Activated T-helper 17 cell treated with anti-CD3 and anti-CD28 coated beads, Interleukin-2, amount 50 U/mL, for 72 hours (primary cell): ENCODE measurements at regions not wholly inside any gene's neighbourhood (a gene's known extent, or its start where the extent isn't known, plus 50 kb on each side); places are given as distances from the start of the nearest gene placed in this dataset.

Source experiments
- ATAC-seq: fragments of 150-1000 bp; cut with Tn5 transposase; replicated peaks from 2 replicates; pipeline ENCODE4 v1.10.0; 2021; ENCODE audit warnings: mild to moderate bottlenecking, moderate library complexity
- H3K27ac Mint-ChIP-seq: one replicate; pipeline ENCODE4 v1.8.0; 2022; ENCODE audit warnings: mixed read lengths
- H3K27me3 Mint-ChIP-seq: one replicate; pipeline ENCODE4 v1.8.0; 2022; ENCODE audit warnings: mixed read lengths
- H3K36me3 Mint-ChIP-seq: one replicate; pipeline ENCODE4 v1.8.0; 2022; ENCODE audit warnings: low read depth, mild to moderate bottlenecking, mixed read lengths
- H3K4me1 Mint-ChIP-seq: one replicate; pipeline ENCODE4 v1.8.0; 2022; ENCODE audit warnings: mixed read lengths
- H3K4me3 Mint-ChIP-seq: one replicate; pipeline ENCODE4 v1.8.0; 2022; ENCODE audit warnings: mild to moderate bottlenecking, mixed read lengths
- H3K9me3 Mint-ChIP-seq: one replicate; pipeline ENCODE4 v1.8.0; 2022; ENCODE audit warnings: mixed read lengths

- H3K36me3 Mint-ChIP-seq = no peaks in the 10 kb centered on the region
- ATAC-seq = no peak
These were observed 175.7 kb upstream of the ZEB2 start for GRCh38 chr2:144695657-144696056.

GRCh38 chr2:144694456-144694855 lies 174.5 kb upstream of the ZEB2 start:
- Mint-ChIP-seq H3K27me3 (peaks cover 16% of the 10 kb centered on the region), H3K27ac (no peak overlapping the region), H3K4me1 (no peaks in the 10 kb centered on the region), H3K36me3 (no peaks in the 10 kb centered on the region), H3K9me3 (peaks cover 4% of the 10 kb centered on the region), H3K4me3 (no peak overlapping the region)
- no peak for ATAC-seq

More at GRCh38 chr2:144695657-144696056, 175.7 kb upstream of the ZEB2 start:
- Mint-ChIP-seq H3K4me3 (no peak overlapping the region), H3K27me3 (peaks cover 16% of the 10 kb centered on the region), H3K27ac (no peak overlapping the region), H3K4me1 (no peaks in the 10 kb centered on the region), H3K9me3 (peaks cover 4% of the 10 kb centered on the region)

GRCh38 chr2:144693179-144693578 lies 173.3 kb upstream of the ZEB2 start:
- H3K36me3 Mint-ChIP-seq = no peaks in the 10 kb centered on the region
- no peaks in the 10 kb centered on the region for H3K4me1 Mint-ChIP-seq
- peaks cover under 1% of the 10 kb centered on the region for H3K9me3 Mint-ChIP-seq
- no peak overlapping the region for H3K4me3 Mint-ChIP-seq
- H3K27ac Mint-ChIP-seq = no peak overlapping the region
- ATAC-seq = no peak
- peaks cover 16% of the 10 kb centered on the region for H3K27me3 Mint-ChIP-seq

- no peaks in the 10 kb centered on the region for H3K4me1 Mint-ChIP-seq
- H3K27me3 Mint-ChIP-seq = peaks cover 16% of the 10 kb centered on the region
- H3K4me3 Mint-ChIP-seq = no peak overlapping the region
- no peak for ATAC-seq
- no peaks in the 10 kb centered on the region for H3K36me3 Mint-ChIP-seq
- H3K27ac Mint-ChIP-seq = no peak overlapping the region
- H3K9me3 Mint-ChIP-seq = no peaks in the 10 kb centered on the region
These were observed 172.7 kb upstream of the ZEB2 start for GRCh38 chr2:144692661-144693060.

GRCh38 chr2:144690771-144691170 lies 170.9 kb upstream of the ZEB2 start:
- Mint-ChIP-seq H3K27ac (no peak overlapping the region), H3K36me3 (no peaks in the 10 kb centered on the region), H3K27me3 (peaks cover 16% of the 10 kb centered on the region), H3K4me1 (no peaks in the 10 kb centered on the region), H3K9me3 (no peaks in the 10 kb centered on the region), H3K4me3 (no peak overlapping the region)
- no peak for ATAC-seq

- Mint-ChIP-seq H3K27ac (no peak overlapping the region), H3K9me3 (no peaks in the 10 kb centered on the region), H3K4me3 (no peak overlapping the region), H3K27me3 (peaks cover 4% of the 10 kb centered on the region), H3K4me1 (no peaks in the 10 kb centered on the region), H3K36me3 (no peaks in the 10 kb centered on the region)
- ATAC-seq = no peak
These were observed 166.7 kb upstream of the ZEB2 start for GRCh38 chr2:144686518-144687215.

GRCh38 chr2:144683966-144684365 lies 164.0 kb upstream of the ZEB2 start:
- H3K36me3 Mint-ChIP-seq = no peaks in the 10 kb centered on the region
- no peak for ATAC-seq
- H3K9me3 Mint-ChIP-seq = no peaks in the 10 kb centered on the region
- H3K4me3 Mint-ChIP-seq = no peak overlapping the region
- H3K27me3 Mint-ChIP-seq = peaks cover 4% of the 10 kb centered on the region
- H3K4me1 Mint-ChIP-seq = no peaks in the 10 kb centered on the region
- no peak overlapping the region for H3K27ac Mint-ChIP-seq

GRCh38 chr2:144683107-144683753 lies 163.3 kb upstream of the ZEB2 start:
- Mint-ChIP-seq H3K27ac (no peak overlapping the region), H3K27me3 (peaks cover 4% of the 10 kb centered on the region), H3K4me3 (no peak overlapping the region), H3K36me3 (no peaks in the 10 kb centered on the region), H3K4me1 (no peaks in the 10 kb centered on the region), H3K9me3 (no peaks in the 10 kb centered on the region)
- no peak for ATAC-seq

GRCh38 chr2:144682248-144682647 lies 162.3 kb upstream of the ZEB2 start:
- Mint-ChIP-seq H3K9me3 (no peaks in the 10 kb centered on the region), H3K36me3 (no peaks in the 10 kb centered on the region), H3K4me3 (no peak overlapping the region), H3K4me1 (no peaks in the 10 kb centered on the region), H3K27me3 (peaks cover 4% of the 10 kb centered on the region), H3K27ac (no peak overlapping the region)
- no peak for ATAC-seq

GRCh38 chr2:144681389-144681788 lies 161.5 kb upstream of the ZEB2 start:
- Mint-ChIP-seq H3K4me1 (no peaks in the 10 kb centered on the region), H3K36me3 (no peaks in the 10 kb centered on the region), H3K27ac (no peak overlapping the region), H3K9me3 (no peaks in the 10 kb centered on the region), H3K4me3 (no peak overlapping the region), H3K27me3 (peaks cover 4% of the 10 kb centered on the region)
- no peak for ATAC-seq

GRCh38 chr2:144679942-144680341 lies 160.0 kb upstream of the ZEB2 start:
- no peak overlapping the region for H3K27ac Mint-ChIP-seq
- no peaks in the 10 kb centered on the region for H3K4me1 Mint-ChIP-seq
- H3K9me3 Mint-ChIP-seq = no peaks in the 10 kb centered on the region
- H3K4me3 Mint-ChIP-seq = no peak overlapping the region
- no peaks in the 10 kb centered on the region for H3K36me3 Mint-ChIP-seq
- no peak for ATAC-seq
- peaks cover 4% of the 10 kb centered on the region for H3K27me3 Mint-ChIP-seq

GRCh38 chr2:144678736-144679135 lies 158.8 kb upstream of the ZEB2 start:
- no peaks in the 10 kb centered on the region for H3K9me3 Mint-ChIP-seq
- no peaks in the 10 kb centered on the region for H3K4me1 Mint-ChIP-seq
- no peaks in the 10 kb centered on the region for H3K36me3 Mint-ChIP-seq
- no peak for ATAC-seq
- H3K27me3 Mint-ChIP-seq = peaks cover 4% of the 10 kb centered on the region
- no peak overlapping the region for H3K4me3 Mint-ChIP-seq
- no peak overlapping the region for H3K27ac Mint-ChIP-seq

GRCh38 chr2:144675731-144676130 lies 155.8 kb upstream of the ZEB2 start:
- Mint-ChIP-seq H3K36me3 (no peaks in the 10 kb centered on the region), H3K4me1 (no peaks in the 10 kb centered on the region), H3K27me3 (no peaks in the 10 kb centered on the region), H3K27ac (no peak overlapping the region), H3K9me3 (no peaks in the 10 kb centered on the region), H3K4me3 (no peak overlapping the region)
- ATAC-seq = no peak

GRCh38 chr2:144675331-144675730 lies 155.4 kb upstream of the ZEB2 start:
- H3K9me3 Mint-ChIP-seq = no peaks in the 10 kb centered on the region
- no peak overlapping the region for H3K27ac Mint-ChIP-seq
- no peak overlapping the region for H3K4me3 Mint-ChIP-seq
- no peaks in the 10 kb centered on the region for H3K36me3 Mint-ChIP-seq
- ATAC-seq = no peak
- no peaks in the 10 kb centered on the region for H3K4me1 Mint-ChIP-seq
- H3K27me3 Mint-ChIP-seq = no peaks in the 10 kb centered on the region

- Mint-ChIP-seq H3K9me3 (no peaks in the 10 kb centered on the region), H3K27ac (no peak overlapping the region), H3K4me1 (no peaks in the 10 kb centered on the region), H3K4me3 (no peak overlapping the region), H3K27me3 (no peaks in the 10 kb centered on the region), H3K36me3 (no peaks in the 10 kb centered on the region)
- ATAC-seq = no peak
These were observed 154.2 kb upstream of the ZEB2 start for GRCh38 chr2:144674071-144674470.
